GM19351 (cell line): ENCODE measurements at regions not wholly inside any gene's neighbourhood (a gene's known extent, or its start where the extent isn't known, plus 50 kb on each side); places are given as distances from the start of the nearest gene placed in this dataset.

Experiments
- ATAC-seq: cut with Tn5 transposase; IDR thresholded peaks from one replicate; pipeline ENCODE4 v1.9.1; 2021; ENCODE audit warnings: mild to moderate bottlenecking, moderate library complexity; ENCODE audit not compliant: unreplicated experiment

DNA sequence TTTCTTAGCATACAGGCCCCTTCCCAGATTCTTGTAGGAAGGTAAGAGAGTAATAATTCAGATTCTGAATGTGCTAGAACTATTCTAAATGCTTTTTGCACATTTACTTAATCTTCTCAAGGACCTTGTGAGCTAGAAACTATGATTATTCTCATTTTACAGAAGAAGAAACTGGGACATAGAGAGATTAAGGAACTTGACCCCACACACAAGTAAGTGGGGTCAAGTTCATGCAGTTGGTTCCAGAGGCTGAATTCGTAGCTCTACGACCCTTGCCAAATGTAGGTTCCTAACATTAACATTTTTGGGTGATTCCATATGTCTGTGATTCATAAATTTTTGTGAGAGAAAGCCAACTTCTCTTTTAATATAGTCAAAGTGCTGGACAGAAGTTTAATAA lies 238.1 kb downstream of the LACC1 start:
- ATAC-seq, result no peak

DNA sequence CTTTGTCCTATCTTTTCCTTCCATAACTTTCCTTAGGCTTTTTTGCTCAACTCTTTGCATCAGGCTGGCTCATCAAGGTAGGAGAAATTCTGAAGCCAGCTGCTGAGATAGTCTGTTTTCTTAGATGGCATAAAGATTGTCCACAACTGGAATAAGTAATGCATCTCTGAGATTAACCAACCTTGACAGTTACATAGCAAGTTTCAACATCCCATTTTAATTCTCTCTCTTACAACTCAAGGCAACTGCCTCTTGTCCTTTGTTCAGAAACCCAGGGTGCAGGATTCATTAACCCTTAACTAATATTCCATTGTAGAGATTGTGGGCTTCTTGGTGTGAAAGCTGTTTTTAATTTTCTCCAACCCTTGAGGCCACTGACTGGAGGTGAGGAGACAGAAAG lies 239.2 kb downstream of the LACC1 start:
- no peak for ATAC-seq

DNA sequence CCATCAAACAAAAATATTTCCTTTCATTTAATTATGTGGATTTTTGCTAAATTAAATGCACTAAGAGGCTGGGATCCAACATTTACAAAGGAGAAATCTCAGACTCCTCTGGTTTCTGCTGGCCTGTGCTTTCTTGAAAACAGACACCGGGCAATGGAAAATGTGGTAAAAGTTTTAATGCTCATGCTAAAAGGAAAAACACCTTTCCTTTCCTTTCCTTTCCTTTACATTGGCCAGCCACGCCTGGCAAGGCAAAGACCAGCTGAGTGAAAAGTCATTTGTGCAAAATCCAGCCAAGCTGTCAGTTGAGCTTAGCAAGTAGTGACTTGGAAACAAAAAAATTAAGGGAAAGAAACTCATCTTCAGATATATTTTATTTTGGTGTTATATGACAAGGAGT lies 240.3 kb downstream of the LACC1 start:
- no peak for ATAC-seq

DNA sequence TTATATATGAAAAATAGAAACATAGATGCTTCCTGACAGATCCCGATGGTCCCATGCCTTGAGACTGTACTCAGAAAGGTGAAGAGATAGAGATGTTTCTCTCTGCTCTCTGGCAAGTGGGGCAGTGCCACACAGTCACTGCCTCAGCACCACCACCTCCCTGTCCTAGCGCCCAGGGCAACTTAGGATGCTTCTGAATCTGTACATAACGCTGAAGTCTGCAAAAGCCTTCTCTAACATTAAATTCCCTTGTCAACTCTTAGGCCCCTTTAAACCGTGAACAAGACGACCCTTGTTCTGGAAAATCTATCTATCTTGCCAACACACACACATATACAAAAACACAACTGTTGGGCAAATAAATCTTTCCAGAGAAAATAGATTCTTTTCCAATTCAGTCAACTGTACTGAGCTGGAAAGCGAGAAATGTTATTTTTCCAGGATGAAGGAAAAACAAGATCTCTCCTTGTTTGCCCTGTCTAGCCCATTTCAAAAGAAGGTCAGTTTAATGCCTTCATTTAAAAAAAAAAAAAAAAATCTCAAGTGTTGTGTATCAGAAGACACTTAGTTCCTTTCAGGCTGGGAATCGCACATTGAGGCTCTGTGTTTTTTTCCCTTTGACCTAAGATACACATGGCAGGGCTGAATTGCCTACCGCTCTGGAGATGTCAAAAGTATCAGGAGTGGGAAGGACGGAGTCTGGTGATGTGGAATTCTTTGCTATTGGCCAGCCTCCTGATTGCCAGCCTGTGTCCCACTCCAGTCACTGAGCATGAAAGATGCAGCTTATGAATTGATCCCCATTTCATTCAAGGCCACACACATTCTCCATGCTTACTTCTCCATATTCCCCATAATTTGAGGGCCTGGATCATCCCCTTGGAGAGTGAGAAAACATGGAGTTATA lies 241.4 kb downstream of the LACC1 start:
- ATAC-seq, result no peak

DNA sequence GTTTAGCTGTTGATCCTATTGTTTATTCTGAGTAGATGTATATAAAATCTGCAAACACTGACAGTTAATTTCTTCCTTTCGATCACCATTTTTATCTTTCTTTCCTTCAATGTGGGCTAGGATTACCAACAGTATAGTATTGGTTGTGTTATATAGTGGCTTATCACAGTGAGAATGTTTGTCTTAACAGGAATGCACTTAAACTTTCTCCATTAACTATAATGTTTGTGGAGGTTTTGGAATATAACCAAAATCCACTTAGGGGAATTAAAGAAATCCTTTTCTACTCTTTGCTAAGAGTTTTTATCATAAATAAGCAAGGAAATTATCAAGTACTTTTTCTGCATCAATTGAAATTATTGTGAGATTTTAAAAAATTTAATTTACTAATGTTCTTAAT lies 244.6 kb downstream of the LACC1 start:
- no peak for ATAC-seq

DNA sequence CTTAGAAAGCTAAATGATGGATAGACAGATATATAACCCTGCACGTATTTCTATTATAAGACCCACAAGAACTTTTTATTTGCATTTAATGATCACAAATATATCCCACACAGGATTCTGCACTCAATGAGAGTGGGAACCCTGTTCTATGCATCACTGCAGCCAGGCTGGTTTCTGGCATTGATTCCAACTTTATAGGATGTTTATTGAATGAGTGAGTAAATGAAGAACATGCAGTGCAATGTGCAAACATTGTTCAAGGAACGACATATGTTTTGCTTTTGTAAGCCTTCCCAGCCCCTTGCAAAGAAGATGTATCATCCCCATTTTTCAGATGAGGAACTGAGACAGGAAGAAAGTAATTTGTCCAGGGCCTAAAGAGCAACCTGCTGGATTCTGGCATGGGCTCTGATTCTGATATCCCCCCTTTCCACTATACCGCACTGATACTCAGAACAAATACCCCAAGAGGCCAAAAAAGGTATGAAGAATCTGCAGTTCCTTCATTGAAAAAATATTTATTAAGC lies 246.3 kb downstream of the LACC1 start:
- ATAC-seq, result no peak

DNA sequence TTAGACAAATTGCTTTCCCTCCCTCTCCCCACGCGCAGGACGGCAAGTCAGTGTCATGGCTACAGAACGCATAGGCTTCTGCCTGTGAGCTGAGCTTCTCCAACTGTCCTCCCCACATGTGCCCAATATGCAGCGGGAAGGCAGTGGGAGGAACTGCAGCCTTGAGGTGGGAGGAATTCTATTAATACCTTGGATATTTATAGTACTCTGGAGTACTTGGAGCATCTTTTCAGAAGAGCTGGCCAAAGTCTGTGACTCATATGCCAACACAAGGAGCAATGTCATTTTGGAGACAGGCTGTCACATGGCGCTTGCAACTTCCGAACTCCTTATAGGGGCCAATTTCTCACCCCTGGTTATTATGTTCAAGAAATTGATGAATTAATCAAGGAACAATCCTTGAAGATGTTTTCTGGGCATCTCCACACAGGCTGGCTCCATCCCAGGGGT lies 245.0 kb upstream of the SERP2 start:
- ATAC-seq, result no peak

DNA sequence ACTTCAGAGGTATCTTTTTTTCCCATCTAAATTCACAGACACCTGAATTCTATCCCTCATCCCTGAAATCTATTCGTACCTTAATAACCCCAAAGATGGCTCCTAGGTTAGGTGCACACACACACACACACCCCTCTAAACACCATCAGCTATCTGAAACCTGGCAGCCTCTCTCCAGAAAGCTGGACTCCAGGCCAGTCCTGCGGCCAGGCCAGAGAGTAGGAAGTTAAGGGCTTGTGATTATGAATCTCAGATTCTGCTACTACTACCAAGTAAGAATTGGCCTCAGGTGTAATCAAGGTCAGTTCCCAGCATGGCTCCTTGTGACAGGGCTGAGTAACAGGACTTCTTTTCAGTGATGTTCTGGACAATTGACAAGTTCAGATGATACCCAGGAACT lies 244.2 kb upstream of the SERP2 start:
- no peak for ATAC-seq

DNA sequence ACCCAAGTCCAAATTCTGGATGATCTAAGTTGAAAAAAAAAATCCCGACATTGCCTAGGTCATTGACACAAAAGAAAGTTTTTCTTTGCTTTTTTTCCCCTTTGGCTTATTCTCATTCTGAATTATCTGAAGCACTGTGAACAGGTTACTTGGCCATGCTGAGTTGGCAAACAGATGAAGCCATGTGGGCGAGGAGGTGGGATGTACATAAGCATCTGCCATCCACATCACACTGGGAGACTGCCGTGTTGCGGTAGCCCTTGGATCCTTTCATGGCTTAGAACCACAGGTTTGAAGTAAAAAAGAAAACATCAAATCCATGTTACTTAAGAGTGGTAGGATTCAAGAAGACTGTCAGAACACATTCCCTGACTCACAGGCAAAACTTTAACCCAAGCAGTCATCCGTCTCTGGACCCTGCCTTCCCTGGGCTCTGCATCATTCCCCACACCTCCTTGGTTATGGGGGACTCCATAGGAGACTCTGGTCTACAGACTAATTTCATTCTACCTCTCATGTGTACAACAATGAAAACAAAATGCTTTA lies 242.5 kb upstream of the SERP2 start:
- ATAC-seq, result no peak

DNA sequence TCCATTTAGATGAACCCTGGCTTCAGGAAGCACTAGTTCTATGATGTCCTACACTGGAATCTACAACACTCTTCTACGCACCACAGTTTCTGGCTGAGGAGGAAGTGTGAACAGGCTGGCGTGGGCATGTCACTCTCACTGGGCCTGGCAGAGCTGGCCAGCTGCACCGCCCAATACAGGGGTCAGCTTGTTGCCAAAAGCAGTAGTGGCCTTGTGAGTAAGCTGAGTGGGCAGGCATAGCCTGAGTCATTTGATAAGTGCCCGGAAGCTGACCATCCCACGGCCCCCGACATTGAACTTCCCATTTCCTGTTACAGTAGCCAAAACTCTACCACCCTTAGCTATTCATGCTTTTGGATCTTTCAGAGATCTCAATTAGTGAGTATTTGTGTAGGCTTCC lies 240.9 kb upstream of the SERP2 start:
- no peak for ATAC-seq

DNA sequence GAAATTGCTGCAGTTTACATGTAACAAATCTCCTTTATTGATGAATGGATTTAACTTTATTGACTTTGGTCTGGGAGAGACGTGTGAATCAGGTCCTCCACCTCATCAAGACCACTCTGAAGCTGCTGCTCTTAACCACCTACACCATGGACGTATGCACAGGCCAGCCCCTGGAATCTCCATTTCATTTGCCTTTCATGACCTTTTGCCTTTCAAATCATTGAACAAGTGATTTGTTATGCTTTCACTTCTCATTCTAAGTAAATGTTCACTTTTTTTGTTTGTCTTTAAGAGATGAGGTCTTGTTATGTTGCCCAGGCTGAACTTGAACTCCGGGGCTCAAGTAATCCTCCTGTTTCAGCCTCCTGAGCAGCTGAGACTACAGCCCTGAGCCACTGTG lies 240.0 kb upstream of the SERP2 start:
- no peak for ATAC-seq

DNA sequence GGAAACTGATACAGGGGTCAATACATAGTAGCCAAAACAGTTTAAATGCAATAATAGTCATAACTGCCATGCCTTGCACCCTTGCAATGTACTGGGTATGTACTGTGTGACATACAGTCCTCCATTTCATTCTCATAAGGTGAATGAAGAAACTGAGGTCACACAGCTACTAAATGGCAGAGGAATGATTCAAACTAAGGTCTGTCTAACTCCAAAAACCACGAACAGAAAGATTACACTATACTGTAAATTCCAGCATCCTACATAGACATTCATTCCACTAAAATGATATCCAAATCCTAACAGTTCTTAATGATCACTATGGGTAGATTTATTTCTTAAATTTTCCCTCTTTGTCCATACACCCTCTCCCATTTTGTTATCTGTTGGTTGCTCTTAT lies 238.1 kb upstream of the SERP2 start:
- ATAC-seq, result no peak

DNA sequence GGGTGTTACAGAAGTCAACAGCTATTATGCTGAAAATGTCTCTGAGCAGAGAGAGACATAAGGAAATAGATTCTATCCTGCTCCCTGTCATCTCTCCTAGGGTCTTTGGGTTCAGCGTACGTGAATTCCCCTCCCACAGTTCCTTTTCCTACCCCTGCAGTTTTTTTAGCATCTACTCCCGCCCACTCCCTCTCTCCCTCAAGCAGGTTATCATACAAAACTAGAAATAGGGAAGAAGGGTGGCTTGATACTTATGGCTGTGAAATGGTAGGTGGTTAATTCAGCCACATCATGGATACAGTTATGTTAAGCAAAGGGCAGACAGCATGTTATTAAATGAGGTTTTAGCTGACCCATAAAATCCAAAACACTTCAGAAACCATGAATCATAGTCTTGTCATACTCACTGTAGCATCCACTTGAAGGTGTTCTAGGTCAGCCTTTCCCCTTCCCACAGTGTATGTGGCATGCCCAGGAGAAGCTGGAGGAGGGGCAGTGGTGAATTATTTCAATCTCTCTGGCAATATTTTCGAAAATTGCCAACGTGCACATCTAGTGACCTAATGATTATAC lies 236.8 kb upstream of the SERP2 start:
- ATAC-seq, result no peak

DNA sequence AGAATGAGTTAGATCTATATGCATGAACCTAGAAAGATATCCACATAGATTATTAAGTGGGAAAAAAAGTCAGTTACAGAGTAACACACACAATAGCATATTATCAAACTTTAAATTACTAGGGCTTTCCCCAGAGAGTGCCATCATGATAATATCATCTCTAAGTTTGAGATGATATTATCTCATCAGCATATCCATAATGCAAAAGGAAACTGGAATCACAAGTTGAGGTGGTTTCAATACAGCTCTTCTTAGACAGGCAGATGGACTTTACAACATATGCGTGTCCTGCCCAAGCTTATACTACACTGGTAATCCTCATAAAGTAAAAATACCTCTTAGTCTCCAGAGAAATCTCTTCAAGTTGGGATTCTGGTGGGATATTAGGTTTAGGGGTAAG lies 236.2 kb upstream of the SERP2 start:
- no peak for ATAC-seq

DNA sequence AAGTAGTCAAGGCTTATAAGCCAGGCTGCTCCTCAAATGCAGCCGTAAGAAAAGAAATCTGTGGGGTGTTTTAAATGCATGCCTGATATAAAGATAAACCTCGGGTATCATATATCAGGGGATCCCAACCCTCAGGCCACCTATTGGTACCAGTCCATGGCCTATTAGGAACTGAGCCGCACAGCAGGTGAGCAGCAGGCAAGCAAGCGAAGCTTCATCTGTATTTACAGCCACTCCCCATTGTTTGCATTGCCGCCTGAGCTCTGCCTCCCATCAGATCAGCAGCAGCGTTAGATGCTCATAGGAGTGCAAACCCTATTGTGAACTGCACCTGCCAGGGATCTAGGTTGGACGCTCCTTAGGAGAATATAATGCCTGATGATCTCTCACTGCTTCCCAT lies 233.5 kb upstream of the SERP2 start:
- no peak for ATAC-seq

DNA sequence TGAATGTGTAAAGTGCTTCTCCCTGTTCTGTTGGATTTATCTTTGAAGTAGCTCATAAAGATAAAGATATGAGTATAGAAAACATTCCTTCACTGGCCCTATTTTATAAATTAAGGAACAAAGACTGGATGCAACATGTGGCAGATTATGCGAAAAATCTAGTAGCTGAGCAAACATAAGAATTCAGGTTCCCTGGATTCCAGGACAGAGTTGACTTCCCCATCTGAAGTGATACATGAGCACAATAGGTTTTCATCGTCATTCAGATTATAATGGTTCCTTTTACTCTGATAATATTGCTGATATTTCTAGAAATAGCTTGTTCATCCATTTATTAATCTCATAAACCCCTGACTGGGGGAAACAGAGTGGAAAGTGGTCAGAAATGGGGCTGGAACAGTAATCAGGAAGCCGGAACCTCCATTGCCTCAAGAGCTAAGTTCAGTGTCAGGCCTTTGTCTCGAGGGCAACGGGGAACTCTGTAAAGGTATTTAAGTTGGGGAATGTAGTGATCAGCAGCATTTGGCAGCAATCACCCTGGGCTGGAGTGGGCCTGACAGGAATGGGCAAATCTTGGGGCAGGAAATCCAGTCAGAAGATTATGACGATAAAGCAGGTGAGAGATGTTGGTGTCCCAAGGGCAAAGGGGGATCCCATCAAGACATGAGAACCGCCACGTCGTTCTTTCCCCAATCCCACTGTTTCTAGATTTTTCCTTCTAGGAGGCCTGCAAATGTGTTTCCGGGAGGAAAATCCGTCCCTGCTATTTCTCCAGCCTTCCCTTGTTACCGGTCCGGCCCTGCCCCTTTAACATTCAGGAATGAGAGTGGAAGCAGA lies 232.5 kb upstream of the SERP2 start:
- ATAC-seq, result no peak

DNA sequence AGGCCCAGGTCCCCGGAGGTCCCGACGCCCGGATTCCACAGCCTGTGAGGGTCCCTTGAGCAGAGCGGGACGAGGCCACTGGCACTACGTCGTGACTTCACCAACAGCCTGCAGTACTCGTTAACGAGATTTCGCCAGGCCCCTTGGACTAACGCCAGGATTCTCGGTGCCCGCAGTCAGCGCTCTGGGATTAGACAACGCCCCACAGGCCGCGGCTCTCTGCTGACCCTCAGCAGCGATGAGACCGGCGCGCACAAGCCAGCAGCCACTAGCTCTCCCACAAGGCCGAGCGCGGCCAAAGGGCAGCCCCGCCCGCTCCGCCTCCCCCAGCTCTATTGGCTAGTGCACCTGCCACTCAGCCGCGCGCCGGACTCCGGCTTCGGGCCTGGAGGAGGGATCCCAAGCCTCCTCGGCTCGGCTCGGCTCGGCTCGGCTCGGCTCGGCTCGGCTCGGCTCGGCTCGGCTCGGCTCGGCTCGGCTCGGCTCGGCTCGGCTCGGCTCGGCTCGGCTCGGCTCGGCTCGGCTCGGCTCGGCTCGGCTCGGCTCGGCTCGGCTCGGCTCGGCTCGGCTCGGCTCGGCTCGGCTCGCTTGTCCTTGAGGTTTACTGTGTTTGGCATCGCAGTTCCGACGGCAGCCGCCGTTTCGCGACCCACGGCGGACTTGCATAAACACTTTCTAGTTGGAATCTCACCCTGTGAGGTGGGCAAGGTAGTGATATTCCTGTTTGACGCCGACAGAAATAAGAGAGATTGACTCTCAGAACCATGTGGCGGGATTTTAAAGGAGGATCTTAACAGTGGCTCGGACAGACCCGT lies 231.7 kb upstream of the SERP2 start:
- ATAC-seq, result peak; percentile 100

DNA sequence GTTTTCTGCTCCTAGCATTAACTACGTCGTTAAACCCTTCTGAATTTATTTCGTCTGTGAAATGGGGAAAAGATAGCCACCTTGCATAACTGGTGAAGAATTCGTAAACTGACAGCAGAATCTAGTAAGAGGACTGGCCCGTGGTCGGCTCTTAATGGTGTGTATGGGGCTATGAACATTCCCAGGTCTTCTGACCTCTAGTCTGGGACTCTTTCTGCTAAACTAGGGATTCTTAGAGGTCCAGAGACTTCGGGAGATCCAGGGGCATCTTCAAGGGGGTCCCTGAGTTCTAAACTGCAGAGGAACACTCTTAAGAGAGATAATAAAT lies 231.1 kb upstream of the SERP2 start:
- no peak for ATAC-seq

DNA sequence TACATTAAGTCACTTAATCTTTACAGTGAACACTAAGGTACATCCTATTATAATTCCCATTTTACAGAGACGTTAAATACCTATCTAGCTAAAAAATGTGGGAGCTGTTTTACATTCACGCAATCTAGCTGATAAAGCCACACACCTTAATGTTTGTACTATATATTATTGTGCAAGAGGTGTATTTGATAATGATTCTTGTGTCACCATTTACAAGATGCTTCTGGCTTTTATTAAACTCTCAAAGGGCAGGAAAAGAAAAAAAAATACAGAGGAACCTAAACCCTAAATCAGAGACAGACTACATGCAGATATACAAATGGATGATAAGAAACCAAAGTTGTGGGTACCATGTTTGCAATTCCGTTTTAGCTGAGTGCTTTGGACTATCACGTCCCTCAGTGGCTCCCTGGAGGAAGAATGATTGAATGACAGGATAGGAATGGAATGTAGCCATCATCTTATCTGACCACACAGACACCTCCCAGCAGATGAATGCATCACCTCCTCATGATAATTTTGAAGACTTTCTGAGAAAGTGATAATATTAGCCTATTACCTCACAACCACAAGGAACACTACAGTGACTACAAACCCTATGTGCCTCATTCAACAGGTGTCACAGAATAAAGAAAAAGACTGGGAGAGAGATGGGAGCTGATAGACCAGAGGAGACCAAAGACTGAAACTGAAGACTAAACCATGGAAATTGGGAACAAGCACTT lies 230.5 kb upstream of the SERP2 start:
- ATAC-seq, result no peak

DNA sequence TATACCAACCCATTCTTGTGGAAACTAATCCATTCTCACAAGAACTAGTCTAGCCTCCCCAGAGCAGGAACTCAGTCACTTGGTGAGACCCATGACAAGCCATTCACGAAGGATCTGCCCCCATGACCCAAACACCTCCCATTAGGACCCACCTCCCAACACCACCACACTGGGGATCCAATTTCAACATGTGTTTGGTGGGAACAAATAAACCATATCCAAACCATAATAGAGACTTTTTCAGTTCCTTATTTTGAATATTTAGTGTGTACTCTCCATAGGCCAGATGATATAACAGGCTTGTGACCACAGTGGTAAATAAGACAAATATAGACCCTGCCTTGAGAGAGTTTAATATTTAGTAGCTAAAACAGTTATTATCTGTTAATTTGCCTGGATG lies 227.5 kb upstream of the SERP2 start:
- ATAC-seq, result no peak
